Fibroblast of lung (primary cell): ENCODE measurements at regions not wholly inside any gene's neighbourhood (a gene's known extent, or its start where the extent isn't known, plus 50 kb on each side); places are given as distances from the start of the nearest gene placed in this dataset.

ENCODE experiments used
- EZH2 ChIP-seq: IDR thresholded peaks from 2 replicates; pipeline ENCODE4 v1.5.1; 2012; ENCODE audit warnings: low read length, control low read depth, mild to moderate bottlenecking; ENCODE audit errors: missing control alignments
- TF ChIP-seq, protein P1 (sequence below), 2 donors: IDR thresholded peaks in 1 of 2; conservative IDR thresholded peaks in 1 of 2; 1 replicate in 1 of 2; 2 replicates in 1 of 2; pipeline ENCODE4 v1.5.1; 2011 to 2012; ENCODE audit warnings: low read length in 2 of 2, control low read depth in 1 of 2, inconsistent platforms in 1 of 2, low read depth in 1 of 2, mild to moderate bottlenecking in 1 of 2

- no peak for TF ChIP-seq EZH2
- TF ChIP-seq, protein P1, sequence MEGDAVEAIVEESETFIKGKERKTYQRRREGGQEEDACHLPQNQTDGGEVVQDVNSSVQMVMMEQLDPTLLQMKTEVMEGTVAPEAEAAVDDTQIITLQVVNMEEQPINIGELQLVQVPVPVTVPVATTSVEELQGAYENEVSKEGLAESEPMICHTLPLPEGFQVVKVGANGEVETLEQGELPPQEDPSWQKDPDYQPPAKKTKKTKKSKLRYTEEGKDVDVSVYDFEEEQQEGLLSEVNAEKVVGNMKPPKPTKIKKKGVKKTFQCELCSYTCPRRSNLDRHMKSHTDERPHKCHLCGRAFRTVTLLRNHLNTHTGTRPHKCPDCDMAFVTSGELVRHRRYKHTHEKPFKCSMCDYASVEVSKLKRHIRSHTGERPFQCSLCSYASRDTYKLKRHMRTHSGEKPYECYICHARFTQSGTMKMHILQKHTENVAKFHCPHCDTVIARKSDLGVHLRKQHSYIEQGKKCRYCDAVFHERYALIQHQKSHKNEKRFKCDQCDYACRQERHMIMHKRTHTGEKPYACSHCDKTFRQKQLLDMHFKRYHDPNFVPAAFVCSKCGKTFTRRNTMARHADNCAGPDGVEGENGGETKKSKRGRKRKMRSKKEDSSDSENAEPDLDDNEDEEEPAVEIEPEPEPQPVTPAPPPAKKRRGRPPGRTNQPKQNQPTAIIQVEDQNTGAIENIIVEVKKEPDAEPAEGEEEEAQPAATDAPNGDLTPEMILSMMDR (conservative IDR thresholded peaks at IDR 0.05 in 1 of 2, IDR thresholded peaks at IDR 0.05 in 1 of 2; ENCODE audit: low read depth in 1 of 2, low read length in 2 of 2), result no peak
These were observed 263.7 kb downstream of the MAP2K6 start for GRCh38 chr17:69678206-69678605.
